GM18861 (cell line): ENCODE measurements at regions not wholly inside any gene's neighbourhood (a gene's known extent, or its start where the extent isn't known, plus 50 kb on each side); places are given as distances from the start of the nearest gene placed in this dataset.

Experiments
- ATAC-seq: cut with Tn5 transposase; IDR thresholded peaks from one replicate; pipeline ENCODE4 v1.9.1; 2021; ENCODE audit not compliant: unreplicated experiment

DNA sequence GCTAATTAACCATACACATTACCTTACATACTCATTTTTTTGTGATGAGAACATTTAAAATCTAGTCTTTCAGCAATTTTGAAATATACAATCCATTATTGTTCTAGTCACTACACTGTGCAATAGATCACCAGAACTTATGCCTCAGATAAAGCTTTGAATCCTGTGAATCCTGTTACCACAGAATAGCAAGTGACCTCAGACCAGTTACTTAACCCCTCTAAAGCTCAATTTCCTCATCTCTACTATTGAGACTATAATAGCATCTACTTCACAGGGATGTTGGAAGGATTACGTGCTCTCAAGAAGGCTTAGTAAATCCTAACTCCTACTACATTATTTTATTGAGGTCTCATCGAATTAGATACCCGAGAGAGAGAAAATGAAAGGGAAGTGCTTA, 60.2 kb upstream of the PIP5K1B start:
- ATAC-seq, result no peak

DNA sequence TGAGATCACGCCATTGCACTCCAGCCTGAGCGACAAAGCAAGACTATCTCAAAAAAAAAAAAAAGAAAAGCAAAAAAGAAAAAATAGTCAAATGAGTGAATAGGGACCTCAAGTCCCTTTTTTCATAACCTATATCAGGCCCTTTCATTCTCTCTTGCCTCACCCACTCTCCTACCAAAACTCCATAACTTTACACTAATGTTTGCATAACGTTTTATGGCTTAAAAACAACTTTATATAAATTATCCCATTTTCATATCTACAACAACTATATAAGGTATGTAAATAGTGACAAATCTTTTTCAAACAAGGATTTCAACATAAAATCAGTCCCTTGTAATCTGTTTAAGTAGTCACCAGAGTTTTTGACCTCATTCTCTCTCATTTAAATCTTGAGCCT, 56.9 kb upstream of the PIP5K1B start:
- ATAC-seq, result no peak

GRCh38 chr9:68648971-68649370, 56.1 kb upstream of the PIP5K1B start:
- peak; percentile 29 for ATAC-seq

DNA sequence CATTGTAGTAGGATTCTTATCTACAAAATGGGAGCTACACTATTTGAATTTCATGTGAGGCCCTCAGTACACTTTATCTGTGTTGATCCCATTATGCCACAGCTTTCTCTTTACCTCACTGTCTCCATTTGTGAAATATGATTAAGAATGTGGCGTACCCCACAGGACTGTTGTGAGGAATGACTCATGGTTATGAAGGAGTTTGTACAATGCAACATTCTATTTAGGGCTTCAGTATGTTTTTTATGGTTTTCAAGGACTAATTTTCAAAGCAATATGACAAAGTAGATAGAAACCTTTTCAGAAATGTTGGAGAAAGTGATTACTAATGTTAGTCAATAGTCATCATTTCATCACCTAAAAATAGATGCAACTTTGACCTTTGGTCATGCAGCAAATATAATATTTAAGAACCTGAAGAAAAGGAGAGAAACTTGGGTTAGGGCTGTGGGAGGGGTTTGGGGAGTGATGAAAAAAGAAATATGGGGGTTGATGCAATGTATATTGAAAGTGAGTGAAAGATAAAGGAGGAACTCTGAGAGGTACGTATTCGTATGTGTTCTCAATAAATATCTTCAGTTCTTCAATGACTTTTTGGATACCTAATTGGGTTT, 53.7 kb upstream of the PIP5K1B start:
- ATAC-seq, result no peak

DNA sequence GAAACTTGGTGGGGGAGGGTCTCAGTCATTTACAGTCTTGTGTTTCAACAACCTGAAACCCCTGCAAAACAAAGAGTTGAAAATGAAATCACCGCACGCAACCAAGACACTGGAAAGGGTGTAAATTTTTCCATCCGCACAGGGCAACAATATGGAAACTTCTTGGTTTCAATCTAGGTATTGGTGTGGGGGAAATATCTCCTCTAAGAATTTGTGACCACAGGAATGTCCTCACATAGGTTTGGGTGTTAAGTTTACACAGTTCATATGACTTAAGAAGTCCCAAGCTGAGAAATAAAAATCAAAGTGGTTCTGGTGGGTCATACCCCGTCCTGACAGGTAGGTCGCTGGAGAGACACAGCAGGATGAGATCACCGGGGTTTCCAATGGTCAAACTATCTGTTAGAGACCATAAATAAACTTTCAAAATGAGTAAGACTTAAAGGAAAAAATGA, 51.9 kb upstream of the PIP5K1B start:
- peak; percentile 74 for ATAC-seq

GRCh38 chr9:68654075-68654474, 51.0 kb upstream of the PIP5K1B start:
- ATAC-seq, result no peak
